K562 (cell line): ENCODE measurements at regions not wholly inside any gene's neighbourhood (a gene's known extent, or its start where the extent isn't known, plus 50 kb on each side); places are given as distances from the start of the nearest gene placed in this dataset.

Experiments
- ATAC-seq: fragments of 200-7000 bp; cut with Tn5 transposase; 3 replicates; pipeline ENCODE4 v1.9.1; 2020; ENCODE audit warnings: moderate library complexity
- BruUV-seq: library from RNA; stranded (reverse); fragments of 400-500 nt; replicated peaks from 2 replicates; lab custom pipeline; 2021; lab: Mats Ljungman, UMichigan
- CTCF ChIA-PET: fragments of 300-600 bp; formaldehyde crosslinking; extraction: SDS; loops from one replicate; lab custom pipeline; 2021; ENCODE audit warnings: low intra/inter-chr PET ratio; lab: Yijun Ruan, JAX
- POLR2A ChIA-PET: fragments of 300-600, 350-650 bp; sonication (Branson Sonifier 250); formaldehyde crosslinking; extraction: SDS; loops from one replicate; lab custom pipeline; 2021; ENCODE audit warnings: antibody characterized with exemption, inconsistent platforms; lab: Yijun Ruan, JAX
- DNase-seq, 4 experiments: peaks; one replicate each; pipeline versions ENCODE4 v3.0.0 to v3.0.0-alpha.2; 2011 to 2018; ENCODE audit warnings: low spot score in 3 of 4, mixed read lengths in 3 of 4; ENCODE audit errors: extremely low read depth in 1 of 4
- FAIRE-seq: peaks from 2 replicates; lab custom pipeline; 2011; peaks lifted over from hg19 to GRCh38; lab: Jason Lieb, UNC
- H2AFZ ChIP-seq: 2 replicates; pipeline ENCODE4 v1.6.0; 2011; ENCODE audit warnings: low read depth, low read length, control low read depth, inconsistent platforms
- H3K27ac ChIP-seq: fragments of 200-600 bp; 3 replicates; pipeline ENCODE4 v1.8.0; 2011; ENCODE audit warnings: low read depth, mild to moderate bottlenecking, control low read depth, inconsistent platforms, low read length, moderate library complexity, mixed read lengths; ENCODE audit errors: extremely low read depth
- H3K27me3 ChIP-seq, 2 experiments: fragments of 300-600 bp in 1 of 2; 2 replicates in 1 of 2; 3 replicates in 1 of 2; pipeline versions ENCODE4 v1.6.0 to v1.8.0; 2011; ENCODE audit warnings: inconsistent platforms in 2 of 2, low read length in 2 of 2, mild to moderate bottlenecking in 1 of 2, mixed read lengths in 1 of 2, moderate library complexity in 1 of 2; ENCODE audit not compliant: control insufficient read depth in 2 of 2, insufficient read depth in 2 of 2
- H3K36me3 ChIP-seq: fragments of 300-600 bp; 3 replicates; pipeline ENCODE4 v1.8.0; 2011; ENCODE audit warnings: mild to moderate bottlenecking, low read length, inconsistent platforms; ENCODE audit not compliant: control insufficient read depth, insufficient read depth
- H3K4me1 ChIP-seq, 2 experiments: fragments of 200-600 bp in 1 of 2; replicated peaks in 1 of 2; 2 replicates in 1 of 2; 3 replicates in 1 of 2; pipeline versions ENCODE4 v1.5.1 to v1.8.0; 2011; ENCODE audit warnings: inconsistent platforms in 2 of 2, low read length in 2 of 2, mild to moderate bottlenecking in 1 of 2, mixed read lengths in 1 of 2, moderate library complexity in 1 of 2; ENCODE audit not compliant: control insufficient read depth in 2 of 2, insufficient read depth in 2 of 2
- H3K4me2 ChIP-seq: 2 replicates; pipeline ENCODE4 v1.6.1; 2011; ENCODE audit warnings: low read length, control low read depth, inconsistent platforms, mixed read lengths; ENCODE audit not compliant: insufficient read depth
- H3K4me3 ChIP-seq: fragments of 200-600 bp; sonication (generic), shearing (Covaris generic); 2 replicates; pipeline ENCODE4 v1.5.1; 2016; ENCODE audit warnings: control low read depth, inconsistent platforms
- H3K79me2 ChIP-seq: fragments of 200-600 bp; 3 replicates; pipeline ENCODE4 v1.8.0; 2011; ENCODE audit warnings: low read length, inconsistent platforms; ENCODE audit not compliant: control insufficient read depth, insufficient read depth
- H3K9ac ChIP-seq, 2 experiments: 2 replicates each; pipeline versions ENCODE4 v1.6.0 to v1.6.1; 2011; ENCODE audit warnings: low read depth in 2 of 2, low read length in 2 of 2, control low read depth in 1 of 2, inconsistent platforms in 1 of 2, mild to moderate bottlenecking in 1 of 2, mixed read lengths in 1 of 2; ENCODE audit not compliant: insufficient read depth in 1 of 2
- H3K9me1 ChIP-seq: one replicate; pipeline ENCODE4 v1.6.0; 2011; ENCODE audit warnings: inconsistent platforms, mild to moderate bottlenecking, low read length, moderate library complexity; ENCODE audit not compliant: control insufficient read depth, insufficient read depth
- H3K9me3 ChIP-seq: replicated peaks from 2 replicates; pipeline ENCODE4 v1.5.1; 2011; ENCODE audit warnings: low read depth, low read length, inconsistent platforms; ENCODE audit not compliant: control insufficient read depth, insufficient read depth
- H4K20me1 ChIP-seq: replicated peaks from 2 replicates; pipeline ENCODE4 v1.6.1; 2011; ENCODE audit warnings: low read length, inconsistent platforms, mixed read lengths; ENCODE audit not compliant: control insufficient read depth, insufficient read depth
- FUS ChIP-seq: fragments of 200-400 bp; formaldehyde crosslinking; optimal IDR thresholded peaks from 2 replicates; pipeline ENCODE3; 2017; ENCODE audit warnings: low read depth, low read length
- HMG20A ChIP-seq: fragments of 450-650 bp; formaldehyde crosslinking; conservative IDR thresholded peaks from 2 replicates; pipeline ENCODE4 v1.4.0; 2020; ENCODE audit warnings: mild to moderate bottlenecking, mixed read lengths
- KHSRP ChIP-seq: fragments of 450-650 bp; IDR thresholded peaks from 2 replicates; pipeline ENCODE4 v1.6.1; 2017
- MAFG ChIP-seq: fragments of 450-650 bp; conservative IDR thresholded peaks from 2 replicates; pipeline ENCODE4 v1.6.1; 2016; ENCODE audit warnings: missing genetic modification characterization, missing compliant biosample characterization
- PHB2 ChIP-seq: fragments of 450-650 bp; IDR thresholded peaks from 2 replicates; pipeline ENCODE4 v1.6.1; 2017; ENCODE audit warnings: low read depth
- ZFPM2 ChIP-seq: fragments of 250-450 bp; sonication (Bioruptor Pico); IDR thresholded peaks from 2 replicates; pipeline ENCODE4 v1.5.1; 2022; ENCODE audit warnings: mild to moderate bottlenecking
- WGBS: fragments of 100-300 bp; shearing (Covaris generic); methylation state at CpG from one replicate; pipeline ENCODE4 v1.1.6; 2016; ENCODE audit warnings: low coverage, mixed read lengths; ENCODE audit not compliant: insufficient coverage; ENCODE audit errors: missing lambda C conversion rate; 5-methylcytosine and 5-hydroxymethylcytosine counted together
- in situ Hi-C: fragments of 300-500 bp; cut with MboI; formaldehyde crosslinking; loops from 4 replicates; pipeline ENCODE4 v1.15.0; 2018; ENCODE audit warnings: inconsistent platforms, mixed read lengths
- intact Hi-C: fragments of 100-400 bp; cut with micrococcal nuclease; formaldehyde crosslinking; loops from 2 replicates; pipeline ENCODE4 v1.14.2; 2022
- TF ChIP-seq, protein P1 (sequence below): fragments of 250-450 bp; sonication (Bioruptor Pico); IDR thresholded peaks from 2 replicates; pipeline ENCODE4 v1.5.0; 2021

DNA sequence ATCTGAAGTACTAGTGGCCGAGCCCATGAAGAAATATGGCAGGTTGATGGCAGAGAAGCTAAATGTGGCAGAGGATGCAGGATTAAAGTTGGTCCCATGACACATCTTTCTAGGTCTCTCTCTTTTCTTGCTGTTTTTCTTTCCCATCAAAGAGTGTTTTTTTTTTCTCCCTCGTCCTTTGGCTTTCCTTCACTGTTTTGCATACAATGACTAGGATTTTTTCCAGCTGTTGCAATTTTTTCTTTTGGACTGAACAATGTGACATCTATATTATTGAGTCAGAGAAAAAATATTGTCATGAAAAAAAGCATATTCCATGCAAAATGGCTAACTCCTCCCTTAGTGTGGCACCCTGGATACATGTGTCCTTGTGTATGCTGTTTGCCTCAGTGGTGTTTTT lies 939.5 kb upstream of the FANCL start:
- H3K9me3 ChIP-seq, result no peaks in the 10 kb centered on the region
- no peak for FAIRE-seq
- intact Hi-C loops, result loop anchor here (5.0 to 10.0 kb wide), 2 partner anchors 153 to 606 kb away; no protein-coding TSS in a partner anchor
- H3K4me2 ChIP-seq, result no peak overlapping the region
- no TSS peak for BruUV-seq
- H3K27ac ChIP-seq, result no peak overlapping the region
- peaks cover 3% of the 10 kb centered on the region for H3K9me1 ChIP-seq
- no peak for DNase-seq
- ChIA-PET CTCF (no interaction called here), POLR2A (interaction anchor here (1.3 kb wide), 1 partner anchor 13 kb away, joined by 3 read pairs; no protein-coding TSS in a partner anchor)
- in situ Hi-C loops, result no loop called here
- no peak overlapping the region for H3K9ac ChIP-seq
- H4K20me1 ChIP-seq, result no peaks in the 10 kb centered on the region
- H3K36me3 ChIP-seq, result no peaks in the 10 kb centered on the region
- H3K4me3 ChIP-seq, result no peak overlapping the region
- no peak overlapping the region for H2AFZ ChIP-seq
- no peak for ATAC-seq
- TF ChIP-seq MAFG (tag), result 0 out of 2 replicates have a peak, but pooled peaks have one; percentile 9
- no peak for TF ChIP-seq KHSRP
- H3K27me3 ChIP-seq, result no peaks in the 10 kb centered on the region
- WGBS, result 7% methylated on average over 2 of the region's 2 CpGs
- no peaks in the 10 kb centered on the region; a peak in 1 of 5 replicates for H3K4me1 ChIP-seq
- H3K79me2 ChIP-seq, result no peaks in the 10 kb centered on the region

DNA sequence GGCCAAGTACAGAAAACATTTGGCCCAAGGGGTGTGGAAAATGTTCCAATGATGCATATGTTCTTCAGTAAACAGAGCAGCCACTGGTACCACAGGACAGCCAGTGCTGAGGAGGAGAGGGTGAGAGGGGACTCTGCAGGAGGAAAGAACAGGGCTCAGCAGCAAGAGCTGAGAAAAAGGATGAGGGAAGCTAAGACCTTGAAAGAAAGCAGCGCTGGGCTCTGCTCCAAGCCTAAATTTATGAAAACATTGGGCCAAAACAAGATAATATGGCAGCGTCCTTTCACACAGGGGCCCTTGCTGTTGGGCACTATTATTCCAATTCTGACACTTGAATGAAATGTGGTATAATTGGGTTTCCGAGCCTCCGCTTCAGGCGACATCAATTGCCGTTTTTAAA lies 939.0 kb upstream of the FANCL start:
- Histone ChIP-seq H3K9ac (no peak overlapping the region), H3K4me3 (no peak overlapping the region), H3K27me3 (no peaks in the 10 kb centered on the region), H4K20me1 (no peaks in the 10 kb centered on the region), H3K36me3 (no peaks in the 10 kb centered on the region), H3K79me2 (no peaks in the 10 kb centered on the region), H3K9me1 (peaks cover 3% of the 10 kb centered on the region), H3K9me3 (no peaks in the 10 kb centered on the region), H3K4me2 (no peak overlapping the region), H3K27ac (no peak overlapping the region), H3K4me1 (no peaks in the 10 kb centered on the region; a peak in 1 of 5 replicates), H2AFZ (no peak overlapping the region)
- in situ Hi-C loops, result no loop called here
- no peak for ATAC-seq
- intact Hi-C loops, result loop anchor here (5.0 to 10.0 kb wide), 2 partner anchors 153 to 605 kb away; no protein-coding TSS in a partner anchor
- 14% methylated on average over 6 of the region's 6 CpGs for whole genome bisulfite sequencing
- no peak for DNase-seq
- no TSS peak for BruUV-seq
- CTCF ChIA-PET, result no interaction called here
- POLR2A ChIA-PET, result interaction anchor here (1.3 kb wide), 1 partner anchor 12 kb away, joined by 3 read pairs; no protein-coding TSS in a partner anchor
- no peak for TF ChIP-seq ZFPM2
- TF ChIP-seq PHB2, result no peak
- no peak for TF ChIP-seq HMG20A
- TF ChIP-seq FUS, result no peak
- TF ChIP-seq, protein P1, sequence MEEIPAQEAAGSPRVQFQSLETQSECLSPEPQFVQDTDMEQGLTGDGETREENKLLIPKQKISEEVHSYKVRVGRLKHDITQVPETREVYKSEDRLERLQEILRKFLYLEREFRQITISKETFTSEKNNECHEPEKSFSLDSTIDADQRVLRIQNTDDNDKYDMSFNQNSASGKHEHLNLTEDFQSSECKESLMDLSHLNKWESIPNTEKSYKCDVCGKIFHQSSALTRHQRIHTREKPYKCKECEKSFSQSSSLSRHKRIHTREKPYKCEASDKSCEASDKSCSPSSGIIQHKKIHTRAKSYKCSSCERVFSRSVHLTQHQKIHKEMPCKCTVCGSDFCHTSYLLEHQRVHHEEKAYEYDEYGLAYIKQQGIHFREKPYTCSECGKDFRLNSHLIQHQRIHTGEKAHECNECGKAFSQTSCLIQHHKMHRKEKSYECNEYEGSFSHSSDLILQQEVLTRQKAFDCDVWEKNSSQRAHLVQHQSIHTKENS (CRISPR knock-in tag), result no peak
- no peak for FAIRE-seq
